ENCODE measurements at regions not wholly inside any gene's neighbourhood (a gene's known extent, or its start where the extent isn't known, plus 50 kb on each side); places are given as distances from the start of the nearest gene placed in this dataset.

- intact Hi-C loops (cut with micrococcal nuclease; ENCODE audit: unreplicated experiment): no loop called here
Observed at GRCh38 chrX:138763761-138764160, 52.2 kb upstream of the FGF13 start.

GRCh38 chrX:138761380-138761779 lies 49.9 kb upstream of the FGF13 start:
- Histone ChIP-seq H4K20me1 (ENCODE audit: insufficient read depth, low read length) (no peaks in the 10 kb centered on the region), H3K4me3 (ENCODE audit: low read depth, low read length, poor library complexity, severe bottlenecking) (no peak overlapping the region), H3K4me2 (ENCODE audit: low read length) (no peak overlapping the region), H2AFZ (ENCODE audit: low read length) (no peak overlapping the region), H3K79me2 (ENCODE audit: insufficient read depth, low read depth, low read length) (no peaks in the 10 kb centered on the region), H3K4me1 (ENCODE audit: insufficient read depth, low read length, poor library complexity, severe bottlenecking) (no peaks in the 10 kb centered on the region), H3K9me2 (ENCODE audit: insufficient read depth, low read length) (no peaks in the 10 kb centered on the region), H3K9me3 (ENCODE audit: low read length) (no peaks in the 10 kb centered on the region), H3K36me3 (ENCODE audit: insufficient read depth, low read length) (no peaks in the 10 kb centered on the region), H3K27ac (ENCODE audit: low read depth, low read length, poor library complexity, severe bottlenecking) (no peak overlapping the region)
- BruUV-seq (replicated peaks): no TSS peak
- DNase-seq (ENCODE audit: low spot score): no peak
- POLR2A ChIA-PET: interaction anchor here (0.6 kb wide), 1 partner anchor 170 kb away, joined by 4 read pairs; no protein-coding TSS in a partner anchor
- intact Hi-C loops (cut with micrococcal nuclease; ENCODE audit: unreplicated experiment): no loop called here
- CTCF ChIA-PET (ENCODE audit: unreplicated experiment): no interaction called here
- no peak for TF ChIP-seq CTCF (conservative IDR thresholded peaks at IDR 0.05; ENCODE audit: low read length)
- TF ChIP-seq EZH2phosphoT487 (IDR thresholded peaks at IDR 0.05; ENCODE audit: borderline replicate concordance, low read depth, low read length): no peak

More at GRCh38 chrX:138763761-138764160, 52.2 kb upstream of the FGF13 start:
- Histone ChIP-seq H3K9me2 (ENCODE audit: insufficient read depth, low read length) (no peaks in the 10 kb centered on the region), H3K4me1 (ENCODE audit: insufficient read depth, low read length, poor library complexity, severe bottlenecking) (no peaks in the 10 kb centered on the region), H3K4me3 (ENCODE audit: low read depth, low read length, poor library complexity, severe bottlenecking) (no peak overlapping the region), H3K36me3 (ENCODE audit: insufficient read depth, low read length) (no peaks in the 10 kb centered on the region), H2AFZ (ENCODE audit: low read length) (no peak overlapping the region), H3K9me3 (ENCODE audit: low read length) (no peaks in the 10 kb centered on the region), H3K4me2 (ENCODE audit: low read length) (no peak overlapping the region), H3K79me2 (ENCODE audit: insufficient read depth, low read depth, low read length) (no peaks in the 10 kb centered on the region), H3K27ac (ENCODE audit: low read depth, low read length, poor library complexity, severe bottlenecking) (no peak overlapping the region), H4K20me1 (ENCODE audit: insufficient read depth, low read length) (no peaks in the 10 kb centered on the region)
- TF ChIP-seq EZH2phosphoT487 (IDR thresholded peaks at IDR 0.05; ENCODE audit: borderline replicate concordance, low read depth, low read length) (no peak), CTCF (conservative IDR thresholded peaks at IDR 0.05; ENCODE audit: low read length) (no peak)
- POLR2A ChIA-PET: no interaction called here
- BruUV-seq (replicated peaks): no TSS peak
- CTCF ChIA-PET (ENCODE audit: unreplicated experiment): no interaction called here
- DNase-seq (ENCODE audit: low spot score): no peak
